ENCODE measurements at regions not wholly inside any gene's neighbourhood (a gene's known extent, or its start where the extent isn't known, plus 50 kb on each side); places are given as distances from the start of the nearest gene placed in this dataset.
"Not testable (repeated sequence)": the region's sequence is repeated elsewhere in the genome, so short reads cannot be mapped to it uniquely, and the experiment has no call there.

DNA sequence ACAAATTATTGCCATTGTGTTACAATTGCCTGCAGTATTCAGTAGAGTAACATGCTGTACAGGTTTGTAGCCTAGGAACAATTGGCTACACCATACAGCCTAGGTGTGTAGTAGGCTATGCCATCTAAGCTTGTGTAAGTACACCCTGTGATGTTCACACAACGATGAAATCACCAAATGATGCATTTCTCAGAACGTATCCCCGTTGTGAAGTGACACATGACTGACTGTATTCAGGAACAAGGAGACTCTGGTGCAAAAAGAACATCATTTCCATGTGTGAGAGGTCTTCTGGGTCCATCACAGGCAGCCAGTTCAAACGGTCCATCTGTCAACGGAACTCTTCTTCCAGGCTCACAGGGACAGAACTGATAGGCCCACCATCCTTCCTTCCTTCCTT lies 263.7 kb downstream of the ANAPC1 start:
- no peak for DNase-seq (ENCODE audit: low read depth in 2 of 2)

DNA sequence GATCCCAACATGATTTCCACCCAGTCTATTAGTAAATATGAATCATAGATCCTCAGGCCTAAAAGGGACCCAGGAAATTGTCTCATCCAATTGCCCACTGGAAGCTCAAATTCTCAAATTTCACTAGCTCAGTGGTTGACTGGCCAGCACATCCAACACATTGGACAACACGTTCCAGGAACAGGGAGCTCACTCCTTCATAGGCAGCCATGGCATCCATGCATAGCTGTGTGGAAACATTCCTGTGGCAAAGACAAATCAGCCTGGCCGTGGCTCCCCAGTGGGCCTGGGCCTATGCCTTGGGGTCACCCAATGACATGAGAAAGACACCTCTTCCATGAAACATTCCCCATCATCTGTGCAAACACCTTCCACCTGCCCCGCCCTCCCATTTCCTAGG lies 261.1 kb downstream of the ANAPC1 start:
- DNase-seq (ENCODE audit: low read depth in 2 of 2) = no peak

GRCh38 chr2:111623380-111623779 lies 260.6 kb downstream of the ANAPC1 start:
- no peak for DNase-seq (ENCODE audit: low read depth in 2 of 2)

GRCh38 chr2:111624411-111625156 lies 259.4 kb downstream of the ANAPC1 start:
- no peak for DNase-seq (ENCODE audit: low read depth in 2 of 2)

GRCh38 chr2:111625157-111625537 lies 258.8 kb downstream of the ANAPC1 start:
- not testable (repeated sequence) for DNase-seq (ENCODE audit: low read depth in 2 of 2)

DNA sequence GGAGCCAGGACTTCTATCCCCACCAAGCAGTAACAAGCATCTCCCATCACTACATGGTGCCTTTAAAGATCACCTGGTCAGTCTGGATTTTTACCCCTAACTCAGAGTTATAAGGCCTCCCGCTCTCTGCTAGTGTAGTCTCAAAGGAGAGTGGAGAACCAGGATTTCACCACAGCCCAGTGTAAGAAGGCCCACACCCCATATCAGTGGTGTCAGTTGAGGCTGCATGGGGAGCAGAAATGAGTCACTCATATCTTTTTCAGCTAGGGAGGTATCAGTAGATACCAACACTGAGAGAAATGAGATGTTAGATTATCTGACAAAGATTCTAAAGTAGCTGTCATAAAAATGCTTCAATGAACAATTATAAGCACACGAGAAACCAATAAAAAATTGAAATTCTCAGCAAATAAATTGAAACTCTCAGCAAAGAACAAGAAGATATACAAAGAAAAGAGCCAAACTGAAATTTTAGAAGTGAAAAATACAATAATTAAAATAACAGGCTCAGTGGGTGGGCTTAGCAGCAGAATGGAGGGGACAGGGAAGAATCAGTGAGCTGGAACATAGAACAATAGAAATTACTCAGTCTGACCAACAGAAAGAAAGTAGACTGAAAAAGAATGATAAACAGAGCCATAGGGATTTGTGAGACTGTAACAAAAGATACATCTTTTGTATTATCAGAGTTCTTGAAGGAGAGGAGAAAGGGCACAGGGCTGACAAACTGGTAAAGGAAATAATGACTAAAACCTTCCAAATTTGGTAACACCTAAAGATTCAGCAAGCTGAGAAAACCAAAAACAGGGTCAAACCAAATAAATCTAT lies 257.7 kb downstream of the ANAPC1 start:
- DNase-seq (ENCODE audit: low read depth in 2 of 2) = no peak

DNA sequence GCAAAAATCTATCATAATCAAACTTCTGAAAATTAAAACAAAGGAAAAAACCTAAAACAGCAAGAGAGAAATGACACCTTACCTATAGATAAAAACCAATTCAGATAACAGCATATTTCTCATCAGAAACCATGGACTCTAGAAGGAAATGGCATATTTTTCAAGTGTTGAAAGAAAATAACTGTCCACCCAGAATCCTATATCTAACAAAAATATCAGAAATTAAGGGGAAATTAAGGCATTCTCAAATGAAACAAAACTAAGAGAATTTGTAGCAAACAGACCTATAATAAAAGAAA lies 257.2 kb downstream of the ANAPC1 start:
- DNase-seq (ENCODE audit: low read depth in 2 of 2) = no peak

DNA sequence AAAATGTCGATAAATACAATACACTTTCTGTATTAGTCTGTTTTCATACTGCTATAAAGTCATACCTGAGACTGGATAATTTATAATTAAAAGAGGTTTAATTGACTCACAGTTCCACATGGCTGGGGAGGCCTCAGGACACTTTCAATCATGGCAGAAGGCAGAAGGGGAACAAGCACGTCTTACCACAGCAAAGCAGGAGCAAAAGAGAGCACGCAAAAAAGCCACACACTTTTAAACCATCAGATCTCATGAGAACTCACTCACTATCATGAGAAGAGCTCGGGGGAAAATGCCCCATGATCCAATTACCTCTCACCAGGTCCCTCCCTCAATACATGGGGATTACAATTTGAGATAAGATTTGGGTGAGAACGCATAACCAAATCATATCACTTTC lies 256.7 kb downstream of the ANAPC1 start:
- no peak for DNase-seq (ENCODE audit: low read depth in 2 of 2)

DNA sequence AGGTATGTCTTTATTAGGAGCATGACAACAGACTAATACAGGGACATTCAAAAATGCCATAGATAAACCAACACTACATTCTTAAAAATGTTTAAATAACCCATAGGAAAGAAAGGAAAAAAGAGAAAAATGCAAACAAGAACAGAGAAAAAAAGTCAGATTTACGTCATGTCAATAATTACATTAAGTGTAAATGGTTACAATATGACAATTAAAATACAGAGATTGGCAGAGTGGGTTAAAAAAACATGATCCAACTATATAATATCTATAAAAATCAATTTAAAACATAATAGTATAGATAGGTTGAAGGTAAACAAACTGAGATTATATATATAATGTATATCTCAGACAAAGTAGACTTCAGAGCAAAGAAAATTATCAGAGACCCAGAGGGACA lies 255.8 kb downstream of the ANAPC1 start:
- DNase-seq (ENCODE audit: low read depth in 2 of 2) = no peak

- DNase-seq (ENCODE audit: low read depth in 2 of 2) = no peak
Measured at GRCh38 chr2:111629983-111630382, 254.0 kb downstream of the ANAPC1 start.

DNA sequence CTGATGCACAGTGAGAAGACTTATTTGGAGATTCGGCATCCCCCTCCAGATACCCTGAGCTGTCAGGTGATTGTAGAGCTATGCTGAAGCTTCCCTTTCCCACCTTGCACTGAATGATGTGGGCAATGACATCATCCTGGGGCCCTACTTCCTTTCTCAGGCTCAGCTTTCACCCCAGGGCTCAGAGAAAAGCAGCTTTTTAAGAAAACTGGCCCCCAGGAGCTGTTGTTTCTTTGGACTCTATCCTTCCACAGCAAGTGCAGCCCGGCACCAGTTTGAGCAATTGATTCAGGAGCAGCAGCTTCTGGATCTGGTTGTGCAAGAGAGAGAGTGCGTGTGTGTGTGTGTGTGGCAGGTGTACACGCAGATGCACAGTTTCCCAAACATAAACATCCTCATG lies 251.3 kb downstream of the ANAPC1 start:
- no peak for DNase-seq (ENCODE audit: low read depth in 2 of 2)

GRCh38 chr2:111633189-111633588 lies 250.8 kb downstream of the ANAPC1 start:
- DNase-seq (ENCODE audit: low read depth in 2 of 2) = no peak

DNA sequence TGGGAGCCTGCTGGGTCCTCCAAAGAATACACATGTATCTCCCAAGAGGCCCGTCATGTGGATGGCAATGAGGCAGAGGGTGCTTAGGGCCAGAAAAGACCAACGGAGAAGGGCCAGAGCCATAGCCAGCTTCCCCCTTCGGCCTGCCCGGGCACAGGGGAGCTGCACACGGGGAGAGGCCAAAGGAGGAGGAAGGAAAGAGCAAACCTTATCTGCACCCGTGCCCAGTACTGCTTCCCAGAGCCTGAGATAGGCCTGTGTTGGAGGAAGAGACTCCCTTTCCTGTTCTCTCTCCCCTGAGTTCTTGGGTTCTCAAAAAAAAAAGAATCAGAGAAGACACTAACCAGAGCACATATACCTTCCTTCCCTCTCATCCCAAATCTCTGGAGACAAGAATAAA lies 250.3 kb downstream of the ANAPC1 start:
- DNase-seq (ENCODE audit: low read depth in 2 of 2) = no peak

DNA sequence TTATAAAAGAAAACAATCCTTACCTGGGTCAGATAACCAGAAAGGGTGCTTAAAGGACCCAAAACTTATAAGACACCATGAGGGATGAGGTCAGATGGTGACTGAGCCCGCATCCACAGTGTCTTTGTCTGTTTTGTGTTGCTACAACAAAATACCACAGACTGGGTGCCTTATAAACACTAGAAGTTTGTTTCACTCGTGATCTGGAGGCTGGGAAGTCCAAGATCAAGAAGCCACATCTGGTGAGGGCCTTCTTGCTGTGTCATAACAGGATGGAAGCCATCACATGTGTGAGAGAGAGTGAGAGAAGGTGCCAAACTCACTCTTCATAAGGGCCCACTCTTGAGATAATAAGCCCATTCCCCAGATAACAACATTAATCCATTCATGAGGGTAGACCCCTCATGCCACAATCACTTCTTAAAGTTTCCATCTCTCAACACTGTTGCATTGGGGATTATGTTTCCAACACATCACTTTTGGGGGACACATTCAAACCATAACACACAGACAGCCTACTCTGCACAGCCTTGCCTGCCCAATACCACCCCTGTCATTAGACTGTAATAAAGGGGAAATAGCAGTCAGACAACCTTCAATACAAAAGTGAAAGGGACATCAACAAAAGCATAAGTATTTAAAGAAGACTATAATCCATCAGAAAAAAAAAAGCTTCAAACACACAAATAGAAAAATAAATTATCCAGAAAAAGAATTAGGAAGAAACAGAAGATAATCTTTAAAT lies 249.8 kb downstream of the ANAPC1 start:
- DNase-seq (ENCODE audit: low read depth in 2 of 2) = no peak

DNA sequence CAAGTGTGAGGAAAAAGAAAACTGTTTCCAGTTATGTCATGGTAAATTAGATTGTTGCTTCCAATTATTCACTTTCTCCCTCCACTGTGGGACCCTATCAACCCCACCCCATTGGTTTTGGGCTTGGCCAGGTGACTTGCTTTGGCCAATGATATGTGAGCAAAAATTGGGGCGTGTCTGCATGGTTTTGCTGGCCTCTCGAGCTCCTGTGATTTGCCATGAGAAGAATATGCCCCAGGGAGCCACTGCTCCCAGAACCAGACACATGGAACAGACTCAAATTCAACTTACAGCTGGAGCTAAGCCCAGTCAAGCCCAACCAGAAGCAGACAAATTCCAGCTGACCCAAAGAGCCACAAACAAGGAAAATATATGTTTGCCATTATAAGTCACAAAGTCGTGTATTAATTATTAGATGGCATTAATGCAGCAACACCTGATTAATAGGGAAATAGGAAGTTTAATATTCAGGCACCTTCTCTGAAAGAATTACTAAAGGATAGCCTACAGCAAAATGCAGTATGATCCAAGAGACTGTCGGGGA lies 248.9 kb downstream of the ANAPC1 start:
- DNase-seq (ENCODE audit: low read depth in 2 of 2) = no peak

DNA sequence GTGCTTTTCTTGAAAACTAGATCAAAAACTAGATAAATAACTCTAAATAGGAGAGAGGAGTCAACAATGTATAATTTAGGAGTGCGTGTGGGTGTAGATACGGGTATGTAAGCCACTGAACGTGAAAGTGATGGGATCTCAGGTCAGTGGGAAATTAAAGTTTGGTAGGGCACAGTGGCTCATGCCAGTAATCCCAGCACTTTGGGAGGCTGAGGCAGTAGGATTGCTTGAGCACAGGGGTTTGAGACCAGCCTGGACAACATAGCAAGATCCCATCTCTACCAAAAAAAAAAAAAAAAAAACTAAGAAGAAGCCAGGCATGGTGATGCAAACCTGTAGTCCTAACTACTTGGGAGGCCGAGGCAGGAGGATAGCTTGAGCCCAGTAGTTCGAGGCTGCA lies 247.1 kb downstream of the ANAPC1 start:
- DNase-seq (ENCODE audit: low read depth in 2 of 2) = no peak

- DNase-seq (ENCODE audit: low read depth in 2 of 2) = no peak
Measured at GRCh38 chr2:111638274-111638877, 245.6 kb downstream of the ANAPC1 start.

DNA sequence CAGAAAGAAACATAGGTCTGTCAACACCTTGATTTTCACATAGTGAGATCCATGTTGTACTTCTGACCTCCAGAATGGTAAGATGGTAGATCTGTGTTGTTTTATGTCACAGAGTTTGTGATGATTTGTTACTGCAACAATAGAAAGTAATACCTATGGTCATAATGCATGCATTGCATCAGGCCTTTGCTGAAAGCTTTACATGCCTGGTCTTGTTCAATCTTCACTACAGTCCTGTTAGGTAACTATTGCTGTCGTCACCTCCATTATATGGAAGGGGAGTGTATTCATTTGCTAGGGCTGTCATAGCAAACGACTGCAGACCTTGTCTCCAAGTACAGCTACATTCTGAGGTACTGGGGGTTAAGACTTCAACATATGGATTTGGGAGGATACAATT lies 243.5 kb downstream of the ANAPC1 start:
- no peak for DNase-seq (ENCODE audit: low read depth in 2 of 2)

- DNase-seq (ENCODE audit: low read depth in 2 of 2) = no peak
Measured at GRCh38 chr2:111642586-111643327, 241.2 kb downstream of the ANAPC1 start.

DNA sequence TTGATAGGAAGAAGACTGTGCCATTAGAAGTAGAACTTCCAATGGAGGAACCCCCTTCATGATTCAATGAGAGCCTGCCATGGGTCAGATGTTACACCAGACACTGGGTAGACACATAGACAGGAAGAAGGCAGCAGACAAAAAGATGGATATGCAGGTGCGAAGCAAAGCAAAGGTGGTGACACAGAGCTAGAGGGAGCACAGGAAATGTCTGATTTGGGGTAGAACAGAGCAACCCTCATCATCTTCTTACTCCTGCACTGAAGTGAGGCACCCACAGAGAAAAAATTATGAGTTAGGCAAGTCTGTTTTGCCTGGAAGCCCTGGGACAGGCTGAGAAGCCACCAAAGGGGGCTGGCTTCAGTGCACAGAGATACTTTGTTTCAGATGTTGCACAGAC lies 240.2 kb downstream of the ANAPC1 start:
- no peak for DNase-seq (ENCODE audit: low read depth in 2 of 2)

- DNase-seq (ENCODE audit: low read depth in 2 of 2) = no peak
Measured at GRCh38 chr2:111647359-111647758, 236.6 kb downstream of the ANAPC1 start.

All from stimulated activated CD4-positive, alpha-beta T cell treated with anti-CD3 and anti-CD28 coated beads, Interleukin-1b, Interleukin-23, amount 100 ng/mL, for 1 hour (primary cell).